Right lobe of liver (tissue), 4 donors: ENCODE measurements at regions not wholly inside any gene's neighbourhood (a gene's known extent, or its start where the extent isn't known, plus 50 kb on each side); places are given as distances from the start of the nearest gene placed in this dataset.

ENCODE experiments used
- POLR2A ChIP-seq: fragments of 450-650 bp; IDR thresholded peaks from one replicate; pipeline ENCODE4 v1.6.1; 2017; ENCODE audit warnings: antibody characterized with exemption, mild to moderate bottlenecking
- TF ChIP-seq, protein P1 (sequence below), 4 donors: fragments of 200-600 bp in 3 of 4; fragments of 450-650 bp in 1 of 4; IDR thresholded peaks; one replicate each; pipeline versions ENCODE4 v1.5.1 to v1.8.0; 2016 to 2022; ENCODE audit warnings: antibody characterized with exemption in 4 of 4, mild to moderate bottlenecking in 2 of 4
- donor health status: DM: no; HTN: no; CAD: no.
- donor health status: DM: no; HTN: no; CAD: no.
- donor health status: DM: no; HTN: yes; CAD: no.

- TF ChIP-seq, protein P1, sequence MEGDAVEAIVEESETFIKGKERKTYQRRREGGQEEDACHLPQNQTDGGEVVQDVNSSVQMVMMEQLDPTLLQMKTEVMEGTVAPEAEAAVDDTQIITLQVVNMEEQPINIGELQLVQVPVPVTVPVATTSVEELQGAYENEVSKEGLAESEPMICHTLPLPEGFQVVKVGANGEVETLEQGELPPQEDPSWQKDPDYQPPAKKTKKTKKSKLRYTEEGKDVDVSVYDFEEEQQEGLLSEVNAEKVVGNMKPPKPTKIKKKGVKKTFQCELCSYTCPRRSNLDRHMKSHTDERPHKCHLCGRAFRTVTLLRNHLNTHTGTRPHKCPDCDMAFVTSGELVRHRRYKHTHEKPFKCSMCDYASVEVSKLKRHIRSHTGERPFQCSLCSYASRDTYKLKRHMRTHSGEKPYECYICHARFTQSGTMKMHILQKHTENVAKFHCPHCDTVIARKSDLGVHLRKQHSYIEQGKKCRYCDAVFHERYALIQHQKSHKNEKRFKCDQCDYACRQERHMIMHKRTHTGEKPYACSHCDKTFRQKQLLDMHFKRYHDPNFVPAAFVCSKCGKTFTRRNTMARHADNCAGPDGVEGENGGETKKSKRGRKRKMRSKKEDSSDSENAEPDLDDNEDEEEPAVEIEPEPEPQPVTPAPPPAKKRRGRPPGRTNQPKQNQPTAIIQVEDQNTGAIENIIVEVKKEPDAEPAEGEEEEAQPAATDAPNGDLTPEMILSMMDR (IDR thresholded peaks at IDR 0.05), result no peak
- no peak for TF ChIP-seq POLR2A
These were observed 330.3 kb downstream of the SEC14L1 start for GRCh38 chr17:77470800-77471733.
